Fibroblast of skin of back (primary cell): ENCODE measurements at regions not wholly inside any gene's neighbourhood (a gene's known extent, or its start where the extent isn't known, plus 50 kb on each side); places are given as distances from the start of the nearest gene placed in this dataset.

Source experiments
- DNase-seq: peaks from one replicate; pipeline ENCODE4 v3.0.0-alpha.2; 2013

DNA sequence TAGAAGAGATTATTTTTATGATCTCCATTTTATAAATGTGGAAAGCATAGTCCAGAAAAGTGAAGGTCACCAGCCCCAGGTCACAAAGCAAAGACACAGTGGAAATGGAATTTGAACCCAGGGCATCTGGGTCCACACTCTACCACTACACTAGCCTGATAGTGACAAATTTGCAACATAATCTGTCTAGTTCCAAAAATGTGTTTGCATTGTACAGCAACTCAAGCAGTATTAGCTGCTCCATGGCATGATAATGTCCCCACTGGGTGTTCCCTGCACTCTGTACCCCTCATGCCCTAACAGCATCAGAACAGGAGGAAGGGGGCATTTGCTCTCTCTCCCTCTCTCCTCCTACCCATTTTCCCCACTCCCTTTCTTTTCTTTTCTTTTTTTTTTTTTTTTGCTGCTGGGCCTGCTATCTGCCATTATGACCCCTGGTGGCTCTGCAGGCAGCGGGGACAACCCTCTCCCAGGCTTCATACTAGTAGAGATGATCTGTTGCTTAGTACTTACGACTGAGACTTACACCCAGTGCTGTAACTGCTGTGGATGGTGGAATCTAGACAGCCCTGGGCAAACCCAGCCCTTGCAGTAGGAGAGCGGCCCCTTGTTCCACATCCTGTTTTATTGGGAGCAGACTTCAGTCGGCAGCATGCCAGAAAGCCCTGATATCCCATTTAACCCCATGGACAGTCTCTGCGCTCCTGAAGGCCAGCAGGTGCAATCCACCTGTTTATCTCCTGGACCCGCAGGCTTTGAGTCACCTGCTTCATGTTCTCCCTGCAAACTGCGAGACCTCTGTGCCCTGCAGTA, 306.3 kb downstream of the SOX9 start:
- DNase-seq = no peak

DNA sequence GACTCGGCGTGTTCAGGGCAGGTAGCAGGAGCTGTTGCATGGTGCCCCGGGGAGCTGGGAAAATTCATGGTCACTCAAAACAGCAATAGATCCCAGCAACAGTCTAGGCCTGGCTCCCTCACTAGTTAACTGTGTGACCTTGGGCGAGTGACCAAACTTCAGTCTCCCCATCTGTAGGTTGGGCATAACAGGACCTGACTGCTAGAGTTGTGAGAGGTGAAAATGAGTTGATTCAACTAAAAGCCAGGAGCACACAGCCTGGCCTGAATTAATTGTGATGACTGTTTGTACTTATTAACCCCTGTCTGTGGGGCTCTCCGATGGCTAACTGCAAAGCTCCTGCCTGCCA, 306.9 kb downstream of the SOX9 start:
- DNase-seq = no peak

DNA sequence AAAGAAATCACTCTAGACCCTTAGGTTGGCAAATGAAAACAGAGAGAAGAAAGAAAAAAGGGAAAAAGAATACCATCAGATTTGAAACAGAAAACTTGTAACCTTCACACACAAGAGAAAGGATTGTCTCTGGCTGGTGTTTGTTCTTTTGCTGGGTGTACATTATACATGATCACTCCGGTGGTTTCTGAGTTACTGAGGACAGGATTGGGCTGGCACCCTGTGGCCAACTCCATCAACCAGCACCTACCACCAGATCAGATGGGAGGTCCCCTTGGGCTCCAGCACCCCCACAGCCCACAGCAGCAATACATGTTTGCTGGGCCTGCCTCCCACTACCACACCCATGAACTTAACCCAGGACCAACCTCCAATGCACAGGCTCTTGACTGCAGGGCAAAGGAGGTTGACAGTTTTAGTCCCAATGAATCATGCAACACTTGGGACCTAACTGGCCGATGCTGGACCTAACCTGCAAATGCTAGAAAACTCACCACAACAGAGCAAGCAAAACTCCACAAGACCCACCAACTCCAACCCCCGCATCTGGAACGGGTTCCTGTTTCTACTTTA, 308.3 kb downstream of the SOX9 start:
- DNase-seq = no peak

DNA sequence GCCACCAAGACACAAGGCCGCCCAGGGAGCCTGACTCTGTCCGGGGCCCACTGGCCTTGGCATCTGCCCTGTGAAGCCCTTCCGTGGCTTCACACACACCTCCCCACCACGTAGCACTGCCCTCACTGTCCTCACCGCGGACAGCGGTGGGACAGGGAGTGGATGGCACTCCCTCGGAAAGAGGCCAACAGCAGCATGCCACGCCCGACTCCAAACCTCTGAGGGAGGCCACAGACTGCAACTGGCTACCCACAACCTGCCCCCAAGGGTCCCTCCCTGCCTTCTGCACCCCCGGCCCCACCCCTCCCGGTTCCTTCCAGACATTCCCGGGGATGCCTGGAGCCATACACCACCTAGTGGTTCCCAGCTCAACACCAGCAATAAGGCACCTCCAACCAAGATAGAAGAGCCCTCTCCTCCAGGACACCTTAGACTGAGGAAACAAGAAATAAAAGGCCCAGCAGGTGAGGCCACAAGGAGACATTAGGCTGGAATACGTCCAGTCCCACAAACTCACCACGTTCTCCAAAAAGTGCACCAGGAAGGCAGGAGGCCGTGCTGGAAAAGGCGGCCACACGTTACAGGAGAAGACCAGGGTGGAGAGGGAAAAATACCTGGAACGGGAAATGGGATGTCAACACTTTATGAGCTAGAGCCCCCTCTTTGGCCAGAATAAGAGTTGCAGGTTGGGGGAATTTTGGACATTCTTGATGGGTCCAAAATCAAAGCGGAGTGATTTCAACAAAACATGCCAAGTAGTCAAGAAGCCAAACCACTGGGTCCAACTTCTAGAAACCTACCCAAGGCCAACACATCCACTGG, 310.0 kb downstream of the SOX9 start:
- DNase-seq = no peak

DNA sequence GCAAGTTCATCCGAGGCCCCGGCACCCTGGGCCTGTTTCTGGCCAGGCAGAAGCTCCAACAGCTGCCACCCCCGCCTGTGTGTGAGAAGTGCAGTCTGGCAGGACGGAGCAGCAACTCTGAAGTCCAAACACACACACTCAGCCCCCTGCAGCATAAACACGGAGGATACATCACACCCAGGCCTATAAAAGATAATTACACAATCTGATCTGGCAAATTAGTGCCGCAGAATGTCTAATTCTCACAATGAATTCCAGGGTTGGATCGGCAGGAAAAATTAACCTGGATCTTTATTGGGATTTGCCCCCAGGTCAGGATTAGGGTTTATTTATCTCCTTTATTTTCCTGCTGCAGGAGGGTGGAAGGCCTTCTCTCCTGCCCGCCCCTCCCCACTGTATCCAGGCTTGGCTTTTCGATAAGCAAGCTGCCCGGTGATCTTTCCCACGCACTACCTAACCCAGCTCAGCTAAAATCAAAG, 311.4 kb downstream of the SOX9 start:
- no peak for DNase-seq

DNA sequence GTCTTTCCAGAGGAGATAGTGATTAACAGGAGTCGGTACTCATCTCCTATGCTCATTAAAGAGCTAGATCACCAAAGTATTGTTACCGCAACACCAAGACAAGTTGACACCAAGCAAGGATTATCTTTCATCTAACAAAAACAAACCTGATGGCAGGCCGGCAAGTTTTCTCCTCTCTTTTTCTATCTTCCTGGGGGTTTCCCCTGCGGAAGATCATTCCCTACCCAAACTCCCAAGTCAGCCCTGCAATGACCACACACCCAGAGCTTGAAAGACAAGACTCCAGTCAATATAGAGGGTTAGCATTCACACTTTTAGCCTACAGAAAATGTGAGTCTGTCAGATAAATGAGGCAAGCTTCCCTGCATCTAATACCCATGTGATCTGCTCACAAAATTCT, 312.1 kb downstream of the SOX9 start:
- DNase-seq = no peak

DNA sequence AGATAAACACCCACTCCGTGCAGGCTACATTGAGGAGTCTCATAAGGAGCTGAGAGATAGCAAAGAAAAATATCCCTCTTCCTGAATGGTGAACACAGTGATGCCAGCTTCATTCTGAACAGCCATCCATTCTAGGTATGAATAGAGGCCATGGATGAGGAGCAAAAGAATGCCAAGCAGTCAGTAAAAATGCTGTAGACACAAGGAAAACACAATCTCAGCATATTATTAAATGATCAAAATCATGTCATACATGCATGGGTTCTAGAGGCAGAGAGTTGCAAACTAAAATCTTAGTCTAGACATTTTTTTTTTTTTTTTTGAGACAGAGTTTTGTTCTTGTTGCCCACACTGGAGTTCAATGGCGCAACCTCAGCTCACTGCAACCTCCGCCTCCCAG, 313.0 kb downstream of the SOX9 start:
- DNase-seq = no peak

DNA sequence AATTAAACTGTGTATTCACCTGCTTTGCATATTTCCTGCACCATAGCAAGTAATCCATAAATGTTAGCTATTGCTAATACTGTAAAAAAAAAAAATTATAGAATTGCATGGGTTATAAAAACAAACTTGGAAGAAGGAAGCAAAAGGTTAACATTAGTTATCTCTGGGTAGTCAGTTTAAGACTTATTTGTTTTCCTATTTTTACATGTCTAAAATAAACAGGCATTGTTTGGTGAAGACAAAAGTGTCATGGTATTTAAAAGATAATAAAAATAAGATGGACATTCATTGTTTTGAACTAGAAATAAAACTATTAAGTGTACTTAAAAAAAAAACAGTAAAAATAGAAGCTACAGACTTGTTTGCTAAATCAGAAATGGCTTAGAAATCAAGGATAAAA, 313.8 kb downstream of the SOX9 start:
- DNase-seq = no peak

DNA sequence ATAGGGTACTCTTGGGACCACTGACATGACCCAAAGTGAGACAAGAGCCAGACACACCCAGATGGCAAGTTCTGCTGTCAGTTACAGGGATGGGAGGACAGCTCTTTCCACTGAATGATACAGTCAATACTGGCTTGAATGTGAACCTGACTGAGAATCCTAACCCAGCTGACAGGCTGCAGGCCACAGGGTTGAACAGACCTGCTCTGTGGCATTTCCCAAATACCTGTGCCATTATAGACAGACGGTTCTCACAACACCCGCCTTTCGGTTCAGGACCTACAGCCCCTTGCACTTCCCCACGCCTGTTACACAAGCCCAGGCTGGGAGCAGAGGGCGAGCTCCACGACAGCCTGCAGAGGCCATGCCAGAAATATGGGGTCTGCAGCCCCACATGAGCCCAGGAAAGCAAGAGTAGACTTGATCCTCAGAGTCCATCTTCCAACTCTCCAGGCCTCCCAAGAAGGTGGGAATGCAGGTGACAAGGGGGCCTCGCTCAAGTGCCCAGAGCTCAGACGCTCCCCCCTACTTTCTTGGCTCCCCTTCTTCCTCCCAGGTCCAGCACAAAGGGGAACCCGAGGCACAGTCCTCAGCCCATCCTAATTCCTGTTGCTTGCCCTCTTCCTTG, 314.3 kb downstream of the SOX9 start:
- DNase-seq = no peak

DNA sequence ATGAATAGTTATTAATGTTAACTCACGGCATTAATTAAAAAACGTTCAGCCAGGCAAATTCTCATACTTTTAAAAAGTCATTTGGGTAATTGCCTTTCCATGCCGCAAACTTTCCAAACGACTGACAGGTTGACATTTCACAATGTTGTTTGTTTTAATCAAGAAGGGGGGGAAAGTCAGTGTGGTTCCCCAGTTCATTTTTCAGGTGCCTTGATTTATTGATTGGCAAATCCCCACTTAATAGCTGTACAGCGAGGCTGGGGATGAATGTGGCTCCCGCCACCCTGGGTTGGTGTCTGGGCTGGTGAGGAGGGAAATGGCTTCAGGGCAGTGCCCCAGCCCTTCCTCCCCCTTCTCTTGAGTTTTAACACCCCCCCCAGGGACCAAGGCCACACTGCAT, 318.0 kb downstream of the SOX9 start:
- DNase-seq = no peak

DNA sequence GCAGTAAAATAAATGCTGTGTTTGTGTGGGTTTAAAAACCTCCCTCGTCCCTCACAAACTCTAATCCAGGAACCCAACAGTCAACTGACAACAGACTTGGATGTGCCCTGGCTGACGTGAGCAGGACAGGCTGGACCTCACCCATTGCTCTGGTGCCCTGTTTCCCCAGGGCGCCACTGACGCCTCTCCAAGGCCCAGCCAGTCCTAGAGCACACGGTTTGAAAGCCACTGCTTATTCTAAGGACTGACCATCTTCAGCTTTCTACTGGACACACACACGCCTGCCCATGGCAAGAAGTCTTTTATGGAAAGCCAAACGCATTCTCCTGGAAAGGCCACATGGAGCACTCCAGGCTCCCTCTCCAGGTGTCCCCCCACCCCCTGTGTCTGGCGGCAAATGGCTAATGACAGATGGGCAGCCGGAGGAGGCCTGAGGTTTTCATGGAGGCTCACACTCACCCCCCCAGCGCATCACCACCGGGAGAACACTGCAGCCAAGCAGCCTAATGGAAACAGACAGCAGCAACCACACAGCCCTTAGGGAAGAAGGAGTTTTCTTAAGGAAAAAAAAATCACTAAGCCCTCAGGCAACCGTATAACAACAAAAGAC, 319.2 kb downstream of the SOX9 start:
- no peak for DNase-seq

DNA sequence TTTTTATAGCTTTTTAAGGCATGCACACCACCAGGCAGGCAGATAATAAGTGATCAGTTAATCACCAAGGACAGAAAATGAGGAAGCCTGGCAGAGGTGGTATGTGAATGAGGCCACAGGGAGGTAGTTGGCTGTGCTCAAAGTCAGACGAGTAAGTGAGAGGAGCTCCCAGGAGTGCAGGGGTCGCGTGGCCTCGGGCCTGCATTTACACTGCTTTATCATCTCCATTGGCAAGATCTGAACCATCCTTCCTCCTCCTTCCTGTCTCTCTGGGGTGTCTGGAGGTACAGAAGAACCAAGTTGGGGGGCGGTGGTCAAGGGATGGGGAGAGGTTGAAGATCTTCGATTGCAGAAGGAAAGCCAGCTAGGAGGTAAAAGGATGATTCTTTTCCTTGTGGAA, 320.1 kb downstream of the SOX9 start:
- DNase-seq = no peak

DNA sequence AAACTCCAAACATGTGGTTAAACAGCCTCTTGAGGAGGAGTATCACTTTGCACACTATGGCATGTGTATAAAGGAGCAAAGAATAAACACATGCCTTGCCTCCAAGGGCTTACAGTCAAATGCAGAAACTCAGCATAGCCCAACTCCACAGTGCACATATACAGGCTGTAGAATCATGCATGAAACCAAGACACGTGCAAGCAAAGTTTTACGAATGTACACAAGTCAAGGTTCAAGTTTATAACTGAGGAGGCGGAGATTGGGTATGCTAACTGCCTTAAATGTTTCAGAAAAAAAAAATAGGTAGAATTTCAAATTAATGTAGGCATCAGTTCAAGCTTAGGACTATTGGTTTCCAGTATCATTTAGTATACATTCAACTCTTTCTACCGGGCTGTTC, 321.1 kb downstream of the SOX9 start:
- no peak for DNase-seq

DNA sequence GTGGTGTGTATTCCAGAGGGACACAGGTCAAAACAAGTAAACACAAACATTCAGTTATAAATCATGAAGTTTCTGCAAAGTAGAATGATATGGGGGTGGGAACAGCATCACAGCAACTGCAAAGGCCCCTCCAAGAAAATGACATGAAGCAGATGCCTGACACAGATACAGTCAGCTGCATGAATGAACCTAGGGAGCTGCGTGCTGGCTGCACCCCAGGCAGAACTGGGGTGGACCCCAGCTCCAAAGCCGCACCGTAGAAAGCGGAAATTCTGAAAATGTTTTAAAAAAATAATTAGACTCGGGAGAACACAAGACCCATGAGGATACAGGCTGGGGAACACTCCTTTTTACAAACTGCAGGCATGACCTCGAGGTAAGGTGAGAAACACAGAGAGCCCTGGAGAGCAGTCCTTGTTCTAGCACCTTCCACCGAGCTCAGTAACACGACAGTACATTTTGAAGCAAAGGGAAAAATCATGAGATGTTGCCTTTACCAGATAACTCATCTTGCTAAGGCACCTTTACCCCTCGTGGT, 323.8 kb downstream of the SOX9 start:
- no peak for DNase-seq

DNA sequence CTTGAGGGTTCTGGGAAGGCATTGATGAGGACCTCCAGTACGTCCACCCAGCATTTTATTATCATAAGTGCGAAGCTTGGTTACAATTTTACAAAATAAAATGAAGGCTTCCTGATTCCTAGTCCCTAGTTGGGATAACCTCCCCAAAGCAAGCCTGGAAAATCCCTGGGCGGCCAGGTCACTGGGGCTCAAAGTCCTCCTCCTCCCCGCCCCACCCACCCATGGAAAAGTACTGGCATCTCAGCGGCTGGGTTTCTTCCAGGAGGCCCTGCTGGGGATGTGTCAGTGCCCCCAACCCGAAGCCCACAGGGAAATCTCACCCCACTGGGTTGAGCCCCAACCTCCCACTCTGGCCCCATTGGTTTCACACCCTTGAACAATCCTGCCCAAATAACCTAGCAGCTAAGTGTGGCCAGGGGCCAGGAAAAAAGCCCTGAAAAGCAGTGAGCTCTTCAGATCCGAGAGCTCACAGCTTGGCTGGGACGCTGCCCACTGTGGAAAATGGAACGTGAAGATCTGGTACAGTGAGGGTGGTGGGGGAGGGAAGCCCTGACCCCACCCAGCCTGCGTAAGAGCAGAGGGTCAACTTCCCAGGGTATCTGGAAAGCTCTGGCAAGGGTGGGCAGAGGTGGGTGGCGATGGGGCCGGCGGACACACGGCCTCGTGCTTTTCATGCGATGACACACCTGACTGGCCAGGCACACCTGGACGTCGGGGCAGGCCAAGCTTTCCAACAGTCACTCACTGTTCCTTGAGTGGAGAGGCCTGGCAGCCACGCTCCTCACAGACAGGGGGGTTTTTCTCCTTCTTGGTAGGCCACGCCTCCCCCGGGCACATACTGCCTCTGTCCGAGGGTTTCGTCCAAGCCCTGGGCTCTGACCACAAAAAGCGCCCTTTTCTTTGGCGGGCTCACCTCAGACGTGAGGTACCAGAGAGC, 324.5 kb downstream of the SOX9 start:
- DNase-seq = no peak

DNA sequence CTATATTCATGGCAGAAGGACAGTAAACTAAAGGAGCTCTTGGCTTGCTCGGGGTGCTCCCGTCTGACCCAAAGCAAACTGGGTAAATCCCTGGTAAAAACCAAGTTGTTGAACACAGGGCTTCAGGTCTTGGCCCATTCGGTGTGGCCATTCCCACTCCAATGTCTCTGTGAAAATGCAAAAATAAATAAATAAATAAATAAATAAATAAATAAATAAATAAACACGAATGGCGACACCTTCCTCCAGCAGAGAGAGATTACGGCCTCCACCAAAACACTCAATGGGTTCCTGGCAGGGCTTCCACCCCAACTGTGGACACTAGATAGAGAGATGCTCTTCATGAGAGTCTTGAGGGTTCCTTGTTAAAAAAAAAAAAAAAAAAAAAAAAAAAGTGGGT, 325.3 kb downstream of the SOX9 start:
- DNase-seq = no peak

DNA sequence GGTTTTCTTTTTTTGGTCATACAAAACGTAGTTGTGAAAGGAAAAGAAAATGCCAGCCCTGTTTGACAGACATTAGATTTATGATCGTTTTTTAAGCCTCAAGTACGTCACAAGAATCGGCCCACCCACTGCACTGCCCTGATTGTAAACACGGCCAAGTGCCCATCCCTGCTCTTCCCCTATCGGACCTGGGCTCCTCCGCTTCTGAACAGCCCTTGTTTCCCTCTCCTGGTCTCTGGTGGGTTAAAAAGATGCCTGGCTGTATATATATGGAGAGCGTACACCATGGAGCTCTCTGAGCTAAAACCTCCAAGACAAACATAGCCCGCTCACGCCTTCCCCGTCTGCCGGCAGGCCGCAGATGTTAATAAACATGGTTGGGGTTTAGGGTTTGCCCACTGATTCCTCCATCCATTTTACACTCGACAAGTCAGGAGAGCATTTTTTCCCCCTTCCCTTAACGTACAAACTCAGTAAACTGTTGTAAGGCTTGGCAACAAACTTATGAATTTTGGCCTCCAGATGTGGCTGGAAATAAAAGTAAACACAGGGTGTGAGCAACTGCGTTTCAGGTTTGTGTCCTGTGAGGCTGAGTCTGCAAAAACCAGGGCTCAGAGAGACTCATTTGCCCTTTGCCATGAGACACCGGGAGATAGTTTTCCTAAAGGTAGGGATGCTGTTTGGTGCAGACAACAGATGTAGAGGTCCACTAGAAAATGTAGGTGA, 325.9 kb downstream of the SOX9 start:
- no peak for DNase-seq

DNA sequence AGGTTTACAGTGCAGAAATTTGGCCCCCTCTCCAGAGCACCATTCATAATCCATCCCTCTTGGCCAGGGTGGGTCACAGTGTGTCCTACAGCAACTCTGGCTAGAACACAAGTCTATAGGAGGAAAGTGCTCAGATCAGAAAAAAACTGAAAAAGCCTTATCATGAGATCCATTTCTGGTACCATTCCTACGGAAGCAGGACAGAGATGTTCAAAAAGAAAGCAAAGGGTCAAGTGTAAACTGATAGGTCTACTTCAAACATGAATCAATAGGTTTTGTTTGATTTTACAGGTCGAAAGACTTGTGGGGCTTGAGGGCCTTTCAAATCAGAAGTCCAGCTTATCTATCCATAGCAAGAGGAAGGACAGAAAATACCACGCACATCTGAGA, 326.4 kb downstream of the SOX9 start:
- no peak for DNase-seq

DNA sequence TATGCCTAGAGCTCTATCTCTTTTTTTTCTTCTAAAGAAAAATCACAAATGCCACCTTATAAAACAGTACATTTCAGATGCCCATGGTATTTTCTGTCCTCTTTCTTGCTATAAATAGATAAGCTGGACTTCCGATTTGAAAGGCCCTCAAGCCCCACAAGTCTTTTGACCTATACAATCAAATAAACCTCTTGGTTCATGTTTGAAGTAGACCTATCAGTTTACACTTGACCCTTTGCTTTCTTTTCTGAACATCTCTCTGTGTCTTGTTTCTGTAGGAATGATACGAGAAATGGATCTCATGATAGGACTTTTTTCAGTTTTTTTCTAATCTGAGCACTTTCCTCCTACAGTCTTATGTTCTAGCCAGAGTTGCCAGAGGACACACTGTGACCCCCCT, 327.2 kb downstream of the SOX9 start:
- DNase-seq = no peak

DNA sequence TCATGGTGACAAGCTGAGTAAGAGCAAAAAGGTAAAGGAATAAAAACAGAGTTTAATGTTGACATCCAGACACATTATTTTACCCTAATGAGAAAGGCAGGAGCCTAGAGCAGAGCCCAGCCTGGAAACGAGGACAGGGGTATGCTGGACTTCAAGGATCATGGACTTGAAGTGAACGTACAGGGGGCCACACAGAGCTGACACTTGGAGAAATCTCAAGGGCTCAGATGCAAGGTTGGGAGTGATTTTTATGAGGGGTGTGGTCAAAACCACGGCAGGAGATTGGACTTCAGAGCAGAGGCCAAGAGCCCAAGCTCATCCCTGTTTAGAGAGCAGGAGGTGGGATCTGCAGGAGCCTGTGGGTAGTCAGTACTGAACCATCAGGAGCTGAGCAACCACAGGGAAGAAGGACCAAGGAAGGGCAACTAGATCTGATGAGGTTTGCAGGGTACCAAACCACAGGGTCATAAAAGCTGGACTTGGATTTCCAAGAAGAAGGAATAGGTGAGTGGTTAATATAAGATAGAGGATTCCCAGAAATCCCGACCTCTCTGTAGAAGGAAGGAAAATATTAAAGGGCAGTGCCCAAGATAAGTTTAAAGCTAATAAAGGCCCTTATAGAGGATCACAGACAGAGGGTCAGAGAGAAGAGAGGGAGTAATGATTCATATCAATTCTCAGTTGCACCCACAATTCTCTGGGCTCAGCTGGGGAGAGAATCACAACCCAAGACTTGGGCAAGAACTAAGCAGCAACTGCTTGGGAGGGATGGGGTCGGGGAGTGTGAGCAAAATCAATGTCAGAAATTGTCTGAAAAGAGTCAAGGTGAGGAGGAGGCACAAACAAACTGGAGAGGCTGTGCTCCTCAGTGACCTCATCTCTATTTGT, 331.7 kb downstream of the SOX9 start:
- no peak for DNase-seq
